ENCODE measurements at regions not wholly inside any gene's neighbourhood (a gene's known extent, or its start where the extent isn't known, plus 50 kb on each side); places are given as distances from the start of the nearest gene placed in this dataset.

DNA sequence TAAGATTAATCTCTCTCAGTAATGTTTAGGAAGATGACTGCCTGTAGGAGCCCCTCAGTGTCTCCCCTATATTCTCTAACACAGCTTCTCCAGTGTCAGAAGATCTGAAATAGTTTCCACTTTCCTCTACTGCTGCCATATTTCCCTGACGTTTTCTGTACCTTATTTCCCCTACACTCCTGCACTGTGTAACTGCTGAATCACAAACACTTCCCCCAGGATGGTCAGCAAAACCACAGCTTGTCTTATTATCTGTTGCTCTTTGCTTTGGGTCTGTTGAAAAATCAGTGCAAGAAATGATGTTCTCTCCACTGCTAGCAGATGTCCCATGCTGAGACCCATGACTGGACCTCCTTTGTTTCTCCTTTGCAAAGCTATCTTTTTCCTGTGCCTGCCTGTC is 441.7 kb downstream of the EPHA4 start:
- TF ChIP-seq ATF1 (CRISPR knock-in tag; IDR thresholded peaks at IDR 0.05) (no peak), FOXP1 (CRISPR knock-in tag; IDR thresholded peaks at IDR 0.05; ENCODE audit: borderline replicate concordance) (no peak), IRF2 (CRISPR knock-in tag; IDR thresholded peaks at IDR 0.05; ENCODE audit: borderline replicate concordance, low read depth) (no peak), ELF4 (CRISPR knock-in tag; IDR thresholded peaks at IDR 0.05; ENCODE audit: low read depth) (no peak), KAT7 (CRISPR knock-in tag; IDR thresholded peaks at IDR 0.05; ENCODE audit: borderline replicate concordance) (no peak)
- TF ChIP-seq, protein P1, sequence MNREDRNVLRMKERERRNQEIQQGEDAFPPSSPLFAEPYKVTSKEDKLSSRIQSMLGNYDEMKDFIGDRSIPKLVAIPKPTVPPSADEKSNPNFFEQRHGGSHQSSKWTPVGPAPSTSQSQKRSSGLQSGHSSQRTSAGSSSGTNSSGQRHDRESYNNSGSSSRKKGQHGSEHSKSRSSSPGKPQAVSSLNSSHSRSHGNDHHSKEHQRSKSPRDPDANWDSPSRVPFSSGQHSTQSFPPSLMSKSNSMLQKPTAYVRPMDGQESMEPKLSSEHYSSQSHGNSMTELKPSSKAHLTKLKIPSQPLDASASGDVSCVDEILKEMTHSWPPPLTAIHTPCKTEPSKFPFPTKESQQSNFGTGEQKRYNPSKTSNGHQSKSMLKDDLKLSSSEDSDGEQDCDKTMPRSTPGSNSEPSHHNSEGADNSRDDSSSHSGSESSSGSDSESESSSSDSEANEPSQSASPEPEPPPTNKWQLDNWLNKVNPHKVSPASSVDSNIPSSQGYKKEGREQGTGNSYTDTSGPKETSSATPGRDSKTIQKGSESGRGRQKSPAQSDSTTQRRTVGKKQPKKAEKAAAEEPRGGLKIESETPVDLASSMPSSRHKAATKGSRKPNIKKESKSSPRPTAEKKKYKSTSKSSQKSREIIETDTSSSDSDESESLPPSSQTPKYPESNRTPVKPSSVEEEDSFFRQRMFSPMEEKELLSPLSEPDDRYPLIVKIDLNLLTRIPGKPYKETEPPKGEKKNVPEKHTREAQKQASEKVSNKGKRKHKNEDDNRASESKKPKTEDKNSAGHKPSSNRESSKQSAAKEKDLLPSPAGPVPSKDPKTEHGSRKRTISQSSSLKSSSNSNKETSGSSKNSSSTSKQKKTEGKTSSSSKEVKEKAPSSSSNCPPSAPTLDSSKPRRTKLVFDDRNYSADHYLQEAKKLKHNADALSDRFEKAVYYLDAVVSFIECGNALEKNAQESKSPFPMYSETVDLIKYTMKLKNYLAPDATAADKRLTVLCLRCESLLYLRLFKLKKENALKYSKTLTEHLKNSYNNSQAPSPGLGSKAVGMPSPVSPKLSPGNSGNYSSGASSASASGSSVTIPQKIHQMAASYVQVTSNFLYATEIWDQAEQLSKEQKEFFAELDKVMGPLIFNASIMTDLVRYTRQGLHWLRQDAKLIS (CRISPR knock-in tag; IDR thresholded peaks at IDR 0.05; ENCODE audit: borderline replicate concordance): no peak
- TF ChIP-seq, protein P2, sequence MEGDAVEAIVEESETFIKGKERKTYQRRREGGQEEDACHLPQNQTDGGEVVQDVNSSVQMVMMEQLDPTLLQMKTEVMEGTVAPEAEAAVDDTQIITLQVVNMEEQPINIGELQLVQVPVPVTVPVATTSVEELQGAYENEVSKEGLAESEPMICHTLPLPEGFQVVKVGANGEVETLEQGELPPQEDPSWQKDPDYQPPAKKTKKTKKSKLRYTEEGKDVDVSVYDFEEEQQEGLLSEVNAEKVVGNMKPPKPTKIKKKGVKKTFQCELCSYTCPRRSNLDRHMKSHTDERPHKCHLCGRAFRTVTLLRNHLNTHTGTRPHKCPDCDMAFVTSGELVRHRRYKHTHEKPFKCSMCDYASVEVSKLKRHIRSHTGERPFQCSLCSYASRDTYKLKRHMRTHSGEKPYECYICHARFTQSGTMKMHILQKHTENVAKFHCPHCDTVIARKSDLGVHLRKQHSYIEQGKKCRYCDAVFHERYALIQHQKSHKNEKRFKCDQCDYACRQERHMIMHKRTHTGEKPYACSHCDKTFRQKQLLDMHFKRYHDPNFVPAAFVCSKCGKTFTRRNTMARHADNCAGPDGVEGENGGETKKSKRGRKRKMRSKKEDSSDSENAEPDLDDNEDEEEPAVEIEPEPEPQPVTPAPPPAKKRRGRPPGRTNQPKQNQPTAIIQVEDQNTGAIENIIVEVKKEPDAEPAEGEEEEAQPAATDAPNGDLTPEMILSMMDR (IDR thresholded peaks at IDR 0.05): no peak
- TF ChIP-seq, protein P3, sequence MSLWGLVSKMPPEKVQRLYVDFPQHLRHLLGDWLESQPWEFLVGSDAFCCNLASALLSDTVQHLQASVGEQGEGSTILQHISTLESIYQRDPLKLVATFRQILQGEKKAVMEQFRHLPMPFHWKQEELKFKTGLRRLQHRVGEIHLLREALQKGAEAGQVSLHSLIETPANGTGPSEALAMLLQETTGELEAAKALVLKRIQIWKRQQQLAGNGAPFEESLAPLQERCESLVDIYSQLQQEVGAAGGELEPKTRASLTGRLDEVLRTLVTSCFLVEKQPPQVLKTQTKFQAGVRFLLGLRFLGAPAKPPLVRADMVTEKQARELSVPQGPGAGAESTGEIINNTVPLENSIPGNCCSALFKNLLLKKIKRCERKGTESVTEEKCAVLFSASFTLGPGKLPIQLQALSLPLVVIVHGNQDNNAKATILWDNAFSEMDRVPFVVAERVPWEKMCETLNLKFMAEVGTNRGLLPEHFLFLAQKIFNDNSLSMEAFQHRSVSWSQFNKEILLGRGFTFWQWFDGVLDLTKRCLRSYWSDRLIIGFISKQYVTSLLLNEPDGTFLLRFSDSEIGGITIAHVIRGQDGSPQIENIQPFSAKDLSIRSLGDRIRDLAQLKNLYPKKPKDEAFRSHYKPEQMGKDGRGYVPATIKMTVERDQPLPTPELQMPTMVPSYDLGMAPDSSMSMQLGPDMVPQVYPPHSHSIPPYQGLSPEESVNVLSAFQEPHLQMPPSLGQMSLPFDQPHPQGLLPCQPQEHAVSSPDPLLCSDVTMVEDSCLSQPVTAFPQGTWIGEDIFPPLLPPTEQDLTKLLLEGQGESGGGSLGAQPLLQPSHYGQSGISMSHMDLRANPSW (CRISPR knock-in tag; conservative IDR thresholded peaks at IDR 0.05; ENCODE audit: low read depth): no peak
- TF ChIP-seq, protein P4, sequence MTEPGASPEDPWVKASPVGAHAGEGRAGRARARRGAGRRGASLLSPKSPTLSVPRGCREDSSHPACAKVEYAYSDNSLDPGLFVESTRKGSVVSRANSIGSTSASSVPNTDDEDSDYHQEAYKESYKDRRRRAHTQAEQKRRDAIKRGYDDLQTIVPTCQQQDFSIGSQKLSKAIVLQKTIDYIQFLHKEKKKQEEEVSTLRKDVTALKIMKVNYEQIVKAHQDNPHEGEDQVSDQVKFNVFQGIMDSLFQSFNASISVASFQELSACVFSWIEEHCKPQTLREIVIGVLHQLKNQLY (CRISPR knock-in tag; IDR thresholded peaks at IDR 0.05): no peak
- TF ChIP-seq, protein P5, sequence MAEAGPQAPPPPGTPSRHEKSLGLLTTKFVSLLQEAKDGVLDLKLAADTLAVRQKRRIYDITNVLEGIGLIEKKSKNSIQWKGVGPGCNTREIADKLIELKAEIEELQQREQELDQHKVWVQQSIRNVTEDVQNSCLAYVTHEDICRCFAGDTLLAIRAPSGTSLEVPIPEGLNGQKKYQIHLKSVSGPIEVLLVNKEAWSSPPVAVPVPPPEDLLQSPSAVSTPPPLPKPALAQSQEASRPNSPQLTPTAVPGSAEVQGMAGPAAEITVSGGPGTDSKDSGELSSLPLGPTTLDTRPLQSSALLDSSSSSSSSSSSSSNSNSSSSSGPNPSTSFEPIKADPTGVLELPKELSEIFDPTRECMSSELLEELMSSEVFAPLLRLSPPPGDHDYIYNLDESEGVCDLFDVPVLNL (CRISPR knock-in tag; IDR thresholded peaks at IDR 0.05; ENCODE audit: borderline replicate concordance, low read depth): no peak
- TF ChIP-seq, protein P6, sequence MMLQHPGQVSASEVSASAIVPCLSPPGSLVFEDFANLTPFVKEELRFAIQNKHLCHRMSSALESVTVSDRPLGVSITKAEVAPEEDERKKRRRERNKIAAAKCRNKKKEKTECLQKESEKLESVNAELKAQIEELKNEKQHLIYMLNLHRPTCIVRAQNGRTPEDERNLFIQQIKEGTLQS (CRISPR knock-in tag; conservative IDR thresholded peaks at IDR 0.05): no peak

All from WTC11 (cell line).